Fibroblast of skin of left quadriceps (primary cell): ENCODE measurements at regions not wholly inside any gene's neighbourhood (a gene's known extent, or its start where the extent isn't known, plus 50 kb on each side); places are given as distances from the start of the nearest gene placed in this dataset.
"Not testable (repeated sequence)": the region's sequence is repeated elsewhere in the genome, so short reads cannot be mapped to it uniquely, and the experiment has no call there.

Experiments used
- DNase-seq, 2 experiments: peaks; one replicate each; pipeline ENCODE4 v3.0.0-alpha.2; 2013; ENCODE audit warnings: low read depth in 2 of 2

DNA sequence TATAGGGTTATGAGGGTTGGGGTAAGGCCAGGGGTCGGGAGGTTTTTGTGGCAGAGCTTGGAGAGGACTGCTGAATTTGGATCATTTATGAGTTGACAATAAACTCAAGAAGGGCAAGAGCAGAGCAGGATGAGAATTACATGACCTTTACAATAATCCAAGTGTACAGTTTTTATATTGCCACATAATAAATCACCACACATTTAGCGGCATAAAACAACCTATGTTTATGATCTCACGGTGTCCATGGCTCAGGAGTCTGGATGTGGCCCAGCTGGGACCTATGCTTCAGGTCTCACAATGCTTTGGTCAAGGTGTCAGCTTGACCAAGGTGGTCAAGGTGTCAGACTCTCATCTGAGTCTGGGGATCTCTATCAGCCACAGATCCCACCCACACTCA lies 118.3 kb upstream of the WSCD1 start:
- DNase-seq: no peak

DNA sequence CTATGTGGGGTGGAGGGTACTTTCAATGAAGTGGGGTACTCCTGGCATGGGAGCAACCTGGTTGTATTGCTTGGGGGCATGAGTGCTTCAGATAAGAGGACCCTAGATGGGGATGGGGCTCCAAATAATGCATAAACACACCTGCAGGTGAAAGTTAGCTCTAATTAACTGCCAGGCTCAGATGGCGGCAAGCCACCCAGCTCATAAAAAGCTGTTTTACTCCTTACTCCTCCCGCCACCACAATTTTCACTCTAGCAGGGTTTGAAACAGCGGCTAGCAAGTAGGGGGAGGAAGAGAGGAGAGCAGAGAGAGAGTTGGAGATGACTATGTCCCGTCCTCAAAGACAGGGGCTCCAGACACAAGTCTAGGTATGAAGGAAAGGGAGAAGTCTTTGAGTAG lies 117.7 kb upstream of the WSCD1 start:
- DNase-seq: no peak

DNA sequence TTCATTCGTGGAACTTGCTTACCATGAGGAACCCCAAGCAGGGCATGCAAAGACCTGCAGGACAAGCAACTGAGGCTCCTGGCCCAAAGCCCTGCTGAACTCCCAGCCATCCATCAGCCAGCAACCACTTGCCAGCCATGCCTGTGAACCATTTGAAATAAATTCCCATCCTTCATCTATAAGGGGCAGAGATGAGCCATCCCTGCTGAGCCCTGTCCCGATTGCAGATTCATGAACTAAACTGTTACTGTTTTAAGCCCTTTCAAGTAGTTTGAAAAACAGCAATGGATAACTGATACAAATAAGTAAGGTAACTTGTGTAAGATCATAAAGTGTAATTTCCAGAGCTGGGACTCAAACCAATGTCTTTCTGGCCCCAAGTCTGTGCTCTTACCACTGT lies 114.4 kb upstream of the WSCD1 start:
- DNase-seq: no peak

DNA sequence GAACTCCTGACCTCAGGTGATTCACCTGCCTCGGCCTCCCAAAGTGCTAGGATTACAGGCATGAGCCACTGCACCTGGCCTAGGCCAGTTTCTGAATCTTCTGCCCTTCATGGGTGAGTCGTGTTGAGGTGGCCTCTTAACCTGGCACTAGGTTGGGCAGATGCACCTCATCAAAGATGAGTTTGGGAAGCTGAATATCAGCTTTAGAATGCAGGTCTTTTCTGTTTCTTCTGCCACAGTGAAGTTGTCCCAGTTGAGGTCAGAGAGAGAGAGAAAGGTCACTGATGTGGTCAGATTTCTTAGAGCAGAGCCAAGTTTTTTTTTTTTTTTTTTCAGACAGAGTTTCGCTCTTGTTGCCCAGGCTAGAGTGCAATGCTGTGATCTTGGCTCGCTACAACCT lies 111.3 kb upstream of the WSCD1 start:
- DNase-seq: no peak

DNA sequence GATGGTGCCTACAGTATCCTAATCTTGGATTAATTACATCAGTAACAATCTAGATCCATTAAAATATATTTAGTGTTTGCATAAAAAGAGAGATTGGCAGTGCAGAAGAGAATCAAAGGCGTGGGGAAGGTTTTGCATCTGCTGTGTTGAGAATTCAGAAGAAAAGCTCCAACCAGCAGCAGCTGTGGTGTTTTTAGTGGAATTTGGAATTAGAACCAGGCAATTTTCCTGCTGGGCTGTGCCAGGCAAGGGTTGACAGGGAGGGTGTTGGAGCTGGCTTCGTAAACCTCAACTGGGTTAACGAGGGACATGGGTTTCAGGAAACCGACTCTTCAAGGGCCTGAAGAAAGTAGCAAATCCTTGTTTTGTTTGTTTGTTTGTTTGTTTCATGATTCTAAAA lies 107.8 kb upstream of the WSCD1 start:
- no peak for DNase-seq

DNA sequence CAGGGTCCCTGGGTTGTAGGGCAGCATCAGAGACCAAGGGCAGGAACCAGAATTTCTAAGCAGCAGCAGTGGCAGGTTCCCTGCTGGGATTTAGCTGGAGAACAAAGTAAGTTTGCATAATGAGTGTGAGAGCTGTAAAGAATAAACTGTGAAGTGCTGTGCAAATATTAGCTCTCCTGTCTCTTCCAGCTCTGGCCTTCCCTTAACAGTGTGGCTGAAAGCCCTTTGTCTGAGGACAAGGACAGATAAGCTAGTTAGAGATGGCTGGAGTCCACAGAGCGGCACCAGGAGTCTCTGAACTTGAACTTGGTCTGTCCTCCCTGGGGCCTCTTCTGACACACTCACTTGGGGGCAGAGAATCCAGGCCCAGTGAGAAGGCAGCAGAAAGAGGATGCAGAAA lies 98.2 kb upstream of the WSCD1 start:
- DNase-seq: no peak

DNA sequence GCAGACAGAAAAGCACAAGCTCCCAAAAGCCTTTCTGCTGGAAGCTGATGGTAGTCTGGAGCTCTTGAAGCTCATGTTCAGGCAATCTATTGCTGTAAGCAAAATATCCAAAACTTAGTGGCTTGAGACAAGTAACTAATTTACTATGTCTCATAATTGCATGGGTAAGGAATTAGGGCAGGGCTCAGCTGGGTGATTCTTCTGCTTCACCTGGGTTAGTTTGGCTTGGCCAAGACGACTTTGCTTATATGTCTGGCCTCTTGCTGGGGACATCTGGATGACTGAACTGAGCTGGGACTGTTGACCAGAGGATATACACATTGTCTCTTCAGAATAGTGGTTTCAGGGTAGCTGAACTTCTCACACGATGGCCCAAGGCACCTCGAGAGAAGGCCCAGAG lies 96.8 kb upstream of the WSCD1 start:
- no peak for DNase-seq

DNA sequence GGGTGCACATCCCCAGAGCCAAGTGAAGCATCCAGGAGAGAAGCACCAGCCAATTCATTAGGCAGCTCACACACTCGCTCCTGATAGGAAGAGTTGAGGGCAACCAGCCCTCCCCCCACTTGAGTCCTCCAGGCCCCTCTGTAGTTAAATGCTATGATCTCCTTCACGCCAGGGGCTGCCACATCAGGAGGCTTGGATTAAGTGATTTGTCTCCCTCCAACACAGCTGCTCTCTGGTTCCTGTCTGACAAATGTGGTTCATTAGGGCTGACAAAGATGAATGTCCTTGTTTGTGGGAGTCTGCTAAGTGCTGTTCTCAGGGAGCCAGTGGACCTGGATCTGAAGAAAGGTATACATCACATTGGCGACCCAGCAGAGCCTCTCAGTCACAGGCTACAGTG lies 94.5 kb upstream of the WSCD1 start:
- no peak for DNase-seq

DNA sequence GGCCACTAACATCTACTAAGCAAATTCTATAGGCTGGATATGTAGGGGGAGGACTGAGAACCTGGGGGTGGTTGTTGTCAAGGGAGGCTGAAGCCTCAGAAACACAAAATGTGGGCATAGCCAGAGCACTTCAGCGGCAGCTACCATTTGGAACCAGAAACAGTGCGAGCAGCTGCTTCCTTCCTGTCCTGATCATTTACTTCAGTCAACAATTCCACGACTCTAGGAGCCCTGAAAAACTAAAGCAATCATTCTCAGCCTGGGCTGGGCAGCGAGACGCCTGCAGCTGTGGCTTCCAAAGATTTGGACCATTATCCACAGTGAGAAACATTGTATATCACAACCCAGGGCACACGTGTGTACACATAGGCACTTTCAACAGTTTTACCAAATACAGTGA lies 93.9 kb upstream of the WSCD1 start:
- no peak for DNase-seq

DNA sequence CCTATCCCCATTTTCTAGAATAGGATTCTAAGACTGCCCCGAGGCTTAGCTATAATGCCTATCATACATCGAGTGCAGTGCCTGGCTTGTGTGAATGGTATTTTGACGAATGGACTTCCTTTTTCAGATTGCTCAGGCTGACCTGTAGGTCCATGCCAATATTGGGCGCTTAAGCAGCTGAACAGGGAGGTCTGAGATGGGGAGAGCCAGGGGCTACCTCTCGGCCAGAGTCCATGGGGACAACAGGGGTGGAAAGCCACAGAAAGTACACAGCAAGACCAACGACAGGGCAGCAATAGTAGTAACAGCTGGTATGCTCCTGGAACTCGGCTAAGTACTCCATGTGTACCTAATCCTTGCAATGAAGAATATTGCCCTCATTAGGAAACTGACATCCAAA lies 91.7 kb upstream of the WSCD1 start:
- no peak for DNase-seq

DNA sequence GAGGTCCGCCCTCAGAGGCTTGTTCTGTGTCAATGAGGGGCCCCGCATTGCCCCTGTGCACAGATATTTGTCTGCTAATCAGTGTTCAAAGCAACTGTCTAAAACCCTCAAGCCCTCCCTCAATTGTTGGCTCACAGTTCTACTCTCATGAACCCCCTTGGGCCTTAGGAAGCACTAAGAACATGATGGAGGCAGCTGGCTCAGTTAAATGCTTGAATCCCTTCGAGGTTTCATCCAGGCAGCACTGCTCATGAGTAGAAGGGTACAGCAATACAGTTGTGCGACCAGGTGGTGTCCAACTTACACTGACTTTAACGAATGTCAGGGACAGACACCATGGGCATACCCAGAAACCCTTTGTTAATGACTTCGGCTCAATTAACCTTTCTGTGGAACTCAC lies 89.2 kb upstream of the WSCD1 start:
- no peak for DNase-seq

DNA sequence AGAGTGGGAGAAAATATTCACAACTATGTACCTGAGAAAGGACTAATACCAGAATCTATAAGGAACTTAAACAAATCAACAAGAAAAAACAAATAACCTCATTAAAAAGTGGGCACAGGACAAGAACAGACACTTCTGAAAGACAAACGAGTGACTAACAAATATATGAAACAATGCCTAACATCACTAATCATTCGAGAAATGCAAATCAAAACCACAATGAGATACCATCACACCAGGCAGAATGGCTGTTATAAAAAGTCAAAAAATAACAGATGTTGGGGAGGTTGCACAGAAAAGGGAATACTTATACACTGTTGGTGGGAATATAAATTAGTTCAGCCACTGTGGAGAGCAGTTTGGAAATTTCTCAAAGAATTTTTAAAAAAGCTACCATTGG lies 83.5 kb upstream of the WSCD1 start:
- no peak for DNase-seq

DNA sequence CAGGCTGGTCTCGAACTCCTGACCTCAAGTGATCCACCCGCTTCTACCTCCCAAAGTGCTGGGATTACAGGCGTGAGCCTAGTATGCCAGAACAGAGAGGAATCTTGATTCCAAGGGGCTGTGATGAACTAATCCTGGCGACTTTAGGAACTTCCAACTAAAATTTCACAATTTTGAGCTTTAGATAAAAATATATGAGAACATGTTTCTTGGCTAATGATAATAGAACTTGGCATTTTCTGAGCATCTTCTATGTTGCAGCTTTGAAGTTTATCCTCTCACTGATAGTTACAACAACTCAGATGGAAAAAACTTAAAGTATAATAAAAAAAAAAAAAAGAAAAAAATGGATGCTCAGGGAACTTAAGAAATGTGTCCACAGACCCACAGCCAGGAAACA lies 69.8 kb upstream of the WSCD1 start:
- DNase-seq: no peak

DNA sequence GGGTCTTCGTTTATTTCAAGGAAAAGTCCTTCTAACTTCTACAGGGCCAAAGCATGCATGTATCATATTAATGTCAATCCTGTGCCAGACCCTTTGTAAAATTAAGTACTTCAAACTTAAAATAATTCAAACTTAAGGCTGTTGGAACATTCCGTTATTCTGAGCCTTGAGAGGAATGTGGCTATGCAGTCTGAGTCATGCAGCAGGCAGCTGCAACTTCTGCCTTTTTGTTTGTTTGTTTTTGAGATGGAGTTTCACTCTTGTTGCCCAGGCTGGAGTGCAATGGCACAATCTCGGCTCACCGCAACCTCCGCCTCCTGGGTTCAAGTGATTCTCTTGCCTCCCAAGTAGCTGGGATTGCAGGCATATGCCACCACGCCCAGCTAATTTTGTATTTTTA lies 67.0 kb upstream of the WSCD1 start:
- DNase-seq: not testable (repeated sequence)

DNA sequence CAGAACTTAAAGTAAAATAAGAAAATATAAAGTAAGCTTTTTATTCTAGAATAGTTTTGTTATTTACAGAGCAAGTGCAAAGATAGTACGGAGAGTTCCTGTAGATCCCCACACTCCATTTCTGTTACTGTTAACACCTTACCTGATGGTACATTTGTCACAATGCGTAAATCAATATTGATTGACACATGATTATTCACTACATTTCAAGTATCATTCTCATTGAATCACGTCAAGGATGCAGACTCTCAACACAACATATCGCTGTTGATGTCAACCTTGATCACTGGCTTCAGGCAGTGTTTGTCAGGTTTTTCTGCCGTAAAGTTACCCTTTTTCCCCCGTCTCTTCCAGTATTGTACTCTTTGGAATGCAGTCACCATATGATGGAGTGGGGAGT lies 64.2 kb upstream of the WSCD1 start:
- no peak for DNase-seq

DNA sequence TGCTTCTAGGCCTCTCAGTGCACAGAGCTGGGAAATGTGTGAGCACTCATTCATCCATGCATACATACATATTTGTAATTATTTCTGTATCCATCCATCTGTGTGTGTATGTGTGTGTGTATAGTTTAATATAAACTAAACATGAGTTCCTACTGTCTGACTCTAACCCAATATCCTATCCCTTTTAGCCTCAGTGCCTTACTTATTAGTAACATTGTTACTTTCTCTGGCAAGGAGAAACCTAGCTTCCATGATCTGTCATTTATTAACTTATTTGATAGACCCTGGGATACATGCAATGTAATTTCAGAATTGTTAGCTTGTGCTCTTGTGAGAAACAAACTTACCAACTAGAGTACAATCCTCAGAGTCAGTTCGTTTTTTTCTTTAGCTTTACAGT lies 59.0 kb upstream of the WSCD1 start:
- no peak for DNase-seq

DNA sequence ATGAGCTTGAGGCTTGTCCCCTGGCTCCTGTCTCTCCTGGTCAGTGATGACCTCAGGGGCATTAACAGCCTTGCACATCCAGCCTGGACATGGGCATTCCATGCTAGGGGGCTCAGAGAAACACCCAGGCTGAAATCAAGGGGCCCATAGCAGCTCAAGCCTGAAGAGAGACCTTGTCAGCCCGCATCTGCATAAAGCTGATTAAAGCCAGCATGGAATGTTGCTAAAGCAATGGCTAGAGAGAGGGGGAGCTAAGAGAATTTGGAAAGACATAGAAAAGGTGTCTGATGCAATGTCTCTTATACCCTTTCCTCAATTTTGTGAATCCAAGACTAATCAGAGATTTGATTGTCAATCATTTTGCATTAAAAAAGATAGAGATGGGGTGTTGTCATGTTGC lies 51.4 kb upstream of the WSCD1 start:
- no peak for DNase-seq

DNA sequence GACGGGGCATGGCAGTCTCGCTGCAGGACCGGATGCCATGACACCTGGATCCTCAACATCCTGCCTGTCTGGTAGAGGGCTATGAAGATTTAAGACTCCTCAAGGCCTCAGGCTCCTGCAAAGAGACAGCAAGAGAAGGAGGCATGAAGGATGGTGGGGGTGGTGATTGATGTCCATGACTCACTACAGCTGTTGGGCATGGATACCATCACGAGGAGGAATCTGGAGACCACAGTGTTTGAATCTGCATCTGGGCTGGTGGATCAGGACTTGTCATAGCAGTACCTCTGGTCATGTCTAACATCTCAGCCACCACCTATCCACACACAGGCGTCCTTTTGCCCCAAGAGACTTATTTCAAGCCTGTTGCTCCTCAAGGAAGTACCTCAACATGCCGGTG lies 50.2 kb upstream of the WSCD1 start:
- DNase-seq: no peak

DNA sequence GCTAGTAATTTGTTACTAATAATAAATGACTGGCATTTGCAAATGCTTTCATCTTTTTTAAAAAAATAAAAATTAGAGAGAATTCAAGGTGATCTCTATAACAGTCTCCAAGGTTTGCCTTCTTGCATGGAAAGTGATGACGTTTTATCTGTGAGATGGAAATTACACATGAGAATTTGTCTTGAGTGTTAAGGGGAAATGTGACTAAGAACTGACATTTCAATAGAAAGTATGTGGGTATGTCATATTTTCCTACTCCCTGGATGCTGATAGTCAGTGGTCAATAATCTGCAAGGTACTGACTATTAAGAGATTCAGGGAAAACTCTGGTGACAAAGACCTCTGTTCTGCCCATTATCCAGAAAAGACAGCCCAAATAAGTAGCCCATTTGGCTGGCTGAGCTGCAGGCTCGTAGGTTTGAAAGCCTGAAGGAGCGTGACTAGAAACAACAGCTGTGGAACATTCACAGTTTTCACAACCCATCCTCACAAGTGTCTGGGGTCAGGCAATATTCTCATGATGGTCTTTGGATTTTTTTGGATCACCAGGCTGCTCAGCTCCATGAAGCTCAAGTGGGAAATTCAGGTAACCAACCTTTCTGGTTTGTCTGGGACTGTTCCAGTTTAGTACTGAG lies 49.7 kb upstream of the WSCD1 start:
- DNase-seq: no peak
